ENCODE measurements at regions not wholly inside any gene's neighbourhood (a gene's known extent, or its start where the extent isn't known, plus 50 kb on each side); places are given as distances from the start of the nearest gene placed in this dataset.

DNA sequence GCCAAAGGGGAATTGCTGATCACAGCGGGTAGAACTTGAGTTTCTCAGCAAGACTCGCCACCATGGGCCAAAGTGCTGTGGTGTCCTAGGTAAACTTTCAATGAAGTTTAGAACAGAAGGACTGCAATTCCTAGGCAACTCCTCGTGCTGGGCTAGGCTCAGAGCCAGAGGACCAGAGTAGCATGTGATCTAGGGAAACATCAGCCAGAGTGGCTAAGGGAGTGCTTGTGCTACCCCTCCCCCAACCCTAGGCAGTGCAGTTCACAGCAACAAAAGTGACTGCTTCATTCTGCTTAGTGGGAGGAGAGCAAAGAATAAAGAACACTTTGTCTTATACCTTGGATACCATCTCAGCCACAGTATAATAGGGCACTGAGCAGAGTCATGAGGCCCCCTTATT, 1658.6 kb upstream of the MIR17HG start:
- TF ChIP-seq, protein P1, sequence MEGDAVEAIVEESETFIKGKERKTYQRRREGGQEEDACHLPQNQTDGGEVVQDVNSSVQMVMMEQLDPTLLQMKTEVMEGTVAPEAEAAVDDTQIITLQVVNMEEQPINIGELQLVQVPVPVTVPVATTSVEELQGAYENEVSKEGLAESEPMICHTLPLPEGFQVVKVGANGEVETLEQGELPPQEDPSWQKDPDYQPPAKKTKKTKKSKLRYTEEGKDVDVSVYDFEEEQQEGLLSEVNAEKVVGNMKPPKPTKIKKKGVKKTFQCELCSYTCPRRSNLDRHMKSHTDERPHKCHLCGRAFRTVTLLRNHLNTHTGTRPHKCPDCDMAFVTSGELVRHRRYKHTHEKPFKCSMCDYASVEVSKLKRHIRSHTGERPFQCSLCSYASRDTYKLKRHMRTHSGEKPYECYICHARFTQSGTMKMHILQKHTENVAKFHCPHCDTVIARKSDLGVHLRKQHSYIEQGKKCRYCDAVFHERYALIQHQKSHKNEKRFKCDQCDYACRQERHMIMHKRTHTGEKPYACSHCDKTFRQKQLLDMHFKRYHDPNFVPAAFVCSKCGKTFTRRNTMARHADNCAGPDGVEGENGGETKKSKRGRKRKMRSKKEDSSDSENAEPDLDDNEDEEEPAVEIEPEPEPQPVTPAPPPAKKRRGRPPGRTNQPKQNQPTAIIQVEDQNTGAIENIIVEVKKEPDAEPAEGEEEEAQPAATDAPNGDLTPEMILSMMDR (IDR thresholded peaks at IDR 0.05; ENCODE audit: low read depth, low read length, poor library complexity, severe bottlenecking): no peak
- TF ChIP-seq EZH2phosphoT487 (IDR thresholded peaks at IDR 0.05; ENCODE audit: borderline replicate concordance, low read length): no peak
